Astrocyte (in vitro differentiated cells and primary cell): ENCODE measurements at regions not wholly inside any gene's neighbourhood (a gene's known extent, or its start where the extent isn't known, plus 50 kb on each side); places are given as distances from the start of the nearest gene placed in this dataset.

ENCODE experiments used
- CTCF ChIP-seq: IDR thresholded peaks from 2 replicates; pipeline ENCODE4 v1.5.1; 2011; ENCODE audit warnings: low read depth, mild to moderate bottlenecking, inconsistent platforms, low read length, moderate library complexity; ENCODE audit not compliant: insufficient read depth
- EZH2 ChIP-seq: IDR thresholded peaks from 2 replicates; pipeline ENCODE4 v1.6.1; 2012; ENCODE audit warnings: mild to moderate bottlenecking, low read length, inconsistent platforms; ENCODE audit not compliant: insufficient read depth

DNA sequence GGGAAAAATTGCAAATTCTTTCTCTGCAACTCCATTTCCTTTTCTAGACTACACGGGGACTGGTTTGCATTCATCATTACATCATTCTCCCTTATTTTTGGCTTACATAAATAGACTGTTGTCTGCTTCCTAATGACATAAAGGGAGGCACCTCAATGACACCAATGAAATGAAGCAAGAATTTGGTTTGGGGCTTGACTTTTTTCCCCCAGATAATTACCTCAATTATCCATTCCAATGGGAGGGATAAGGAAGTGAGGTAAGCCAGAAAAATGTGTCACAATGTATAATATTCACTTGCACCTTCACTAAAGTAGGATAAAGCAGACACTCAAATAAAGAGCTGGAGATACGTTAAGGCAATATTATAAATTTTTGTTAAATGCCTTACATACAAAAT is 240.6 kb upstream of the GRIP1 start:
- TF ChIP-seq CTCF, result no peak
- no peak for TF ChIP-seq EZH2
